IPS-15b (cell line): ENCODE measurements at regions not wholly inside any gene's neighbourhood (a gene's known extent, or its start where the extent isn't known, plus 50 kb on each side); places are given as distances from the start of the nearest gene placed in this dataset.

Experiments used
- H3K27me3 ChIP-seq: one replicate; pipeline ENCODE4 v1.6.1; 2013; ENCODE audit warnings: low read length; ENCODE audit not compliant: control insufficient read depth, insufficient read depth
- H3K36me3 ChIP-seq: one replicate; pipeline ENCODE4 v1.6.1; 2013; ENCODE audit warnings: low read length; ENCODE audit not compliant: control insufficient read depth, insufficient read depth
- H3K4me1 ChIP-seq: one replicate; pipeline ENCODE4 v1.6.1; 2013; ENCODE audit warnings: mild to moderate bottlenecking, low read length; ENCODE audit not compliant: control insufficient read depth, insufficient read depth
- H3K4me3 ChIP-seq: one replicate; pipeline ENCODE4 v1.5.1; 2013; ENCODE audit warnings: low read depth, low read length
- H3K9ac ChIP-seq: one replicate; pipeline ENCODE4 v1.6.1; 2013; ENCODE audit warnings: low read depth, mild to moderate bottlenecking, low read length
- H3K9me3 ChIP-seq: one replicate; pipeline ENCODE4 v1.6.1; 2013; ENCODE audit warnings: mild to moderate bottlenecking, low read length; ENCODE audit not compliant: control insufficient read depth, insufficient read depth

GRCh38 chr11:37519781-37520180 is 921.7 kb upstream of the RAG2 start:
- Histone ChIP-seq H3K36me3 (no peaks in the 10 kb centered on the region), H3K4me1 (no peaks in the 10 kb centered on the region), H3K9ac (no peak overlapping the region), H3K4me3 (no peak overlapping the region), H3K27me3 (no peaks in the 10 kb centered on the region), H3K9me3 (no peaks in the 10 kb centered on the region)

GRCh38 chr11:37512156-37512780 is 914.2 kb upstream of the RAG2 start:
- no peaks in the 10 kb centered on the region for H3K36me3 ChIP-seq
- no peaks in the 10 kb centered on the region for H3K27me3 ChIP-seq

GRCh38 chr11:37511425-37511933 is 913.4 kb upstream of the RAG2 start:
- Histone ChIP-seq H3K36me3 (no peaks in the 10 kb centered on the region), H3K4me3 (no peak overlapping the region), H3K27me3 (no peaks in the 10 kb centered on the region), H3K4me1 (no peaks in the 10 kb centered on the region), H3K9me3 (no peaks in the 10 kb centered on the region), H3K9ac (no peak overlapping the region)

More at GRCh38 chr11:37512156-37512780, 914.2 kb upstream of the RAG2 start:
- Histone ChIP-seq H3K4me1 (no peaks in the 10 kb centered on the region), H3K9me3 (no peaks in the 10 kb centered on the region), H3K4me3 (no peak overlapping the region), H3K9ac (no peak overlapping the region)

GRCh38 chr11:37509506-37509905 is 911.5 kb upstream of the RAG2 start:
- Histone ChIP-seq H3K9me3 (no peaks in the 10 kb centered on the region), H3K4me3 (no peak overlapping the region), H3K9ac (no peak overlapping the region), H3K4me1 (no peaks in the 10 kb centered on the region), H3K36me3 (no peaks in the 10 kb centered on the region), H3K27me3 (no peaks in the 10 kb centered on the region)

- Histone ChIP-seq H3K27me3 (no peaks in the 10 kb centered on the region), H3K9me3 (no peaks in the 10 kb centered on the region), H3K4me1 (peaks cover 6% of the 10 kb centered on the region), H3K9ac (no peak overlapping the region), H3K4me3 (no peak overlapping the region), H3K36me3 (no peaks in the 10 kb centered on the region)
Observed at GRCh38 chr11:37506531-37506930, 908.5 kb upstream of the RAG2 start.

GRCh38 chr11:37505406-37505805 is 907.4 kb upstream of the RAG2 start:
- no peaks in the 10 kb centered on the region for H3K36me3 ChIP-seq

GRCh38 chr11:37504921-37505320 is 906.9 kb upstream of the RAG2 start:
- H3K36me3 ChIP-seq, result no peaks in the 10 kb centered on the region
- no peak overlapping the region for H3K9ac ChIP-seq
- peaks cover 6% of the 10 kb centered on the region for H3K4me1 ChIP-seq
- no peaks in the 10 kb centered on the region for H3K27me3 ChIP-seq
- no peak overlapping the region for H3K4me3 ChIP-seq
- no peaks in the 10 kb centered on the region for H3K9me3 ChIP-seq

More at GRCh38 chr11:37505406-37505805, 907.4 kb upstream of the RAG2 start:
- H3K27me3 ChIP-seq, result no peaks in the 10 kb centered on the region
- H3K4me1 ChIP-seq, result peaks cover 6% of the 10 kb centered on the region
- no peaks in the 10 kb centered on the region for H3K9me3 ChIP-seq
- H3K9ac ChIP-seq, result no peak overlapping the region
- H3K4me3 ChIP-seq, result no peak overlapping the region

- Histone ChIP-seq H3K9ac (no peak overlapping the region), H3K4me1 (peaks cover 6% of the 10 kb centered on the region), H3K4me3 (no peak overlapping the region)
Observed at GRCh38 chr11:37504060-37504611, 906.1 kb upstream of the RAG2 start.

GRCh38 chr11:37503411-37504059 is 905.5 kb upstream of the RAG2 start:
- no peak overlapping the region for H3K9ac ChIP-seq

More at GRCh38 chr11:37504060-37504611, 906.1 kb upstream of the RAG2 start:
- Histone ChIP-seq H3K36me3 (no peaks in the 10 kb centered on the region), H3K9me3 (no peaks in the 10 kb centered on the region), H3K27me3 (no peaks in the 10 kb centered on the region)

GRCh38 chr11:37502202-37502601 is 904.2 kb upstream of the RAG2 start:
- Histone ChIP-seq H3K9me3 (no peaks in the 10 kb centered on the region), H3K36me3 (no peaks in the 10 kb centered on the region), H3K27me3 (no peaks in the 10 kb centered on the region), H3K9ac (no peak overlapping the region), H3K4me3 (no peak overlapping the region), H3K4me1 (peaks cover 6% of the 10 kb centered on the region)

More at GRCh38 chr11:37503411-37504059, 905.5 kb upstream of the RAG2 start:
- H3K27me3 ChIP-seq, result no peaks in the 10 kb centered on the region
- H3K4me1 ChIP-seq, result peaks cover 6% of the 10 kb centered on the region
- H3K36me3 ChIP-seq, result no peaks in the 10 kb centered on the region
- no peaks in the 10 kb centered on the region for H3K9me3 ChIP-seq
- H3K4me3 ChIP-seq, result no peak overlapping the region

GRCh38 chr11:37500425-37500824 is 902.4 kb upstream of the RAG2 start:
- Histone ChIP-seq H3K4me3 (no peak overlapping the region), H3K9ac (no peak overlapping the region), H3K36me3 (no peaks in the 10 kb centered on the region), H3K9me3 (no peaks in the 10 kb centered on the region), H3K4me1 (peaks cover 6% of the 10 kb centered on the region), H3K27me3 (no peaks in the 10 kb centered on the region)

- Histone ChIP-seq H3K4me1 (no peaks in the 10 kb centered on the region), H3K9me3 (no peaks in the 10 kb centered on the region), H3K36me3 (no peaks in the 10 kb centered on the region), H3K4me3 (no peak overlapping the region), H3K9ac (no peak overlapping the region), H3K27me3 (no peaks in the 10 kb centered on the region)
Observed at GRCh38 chr11:37497326-37497725, 899.3 kb upstream of the RAG2 start.
